ENCODE measurements at regions not wholly inside any gene's neighbourhood (a gene's known extent, or its start where the extent isn't known, plus 50 kb on each side); places are given as distances from the start of the nearest gene placed in this dataset.

DNA sequence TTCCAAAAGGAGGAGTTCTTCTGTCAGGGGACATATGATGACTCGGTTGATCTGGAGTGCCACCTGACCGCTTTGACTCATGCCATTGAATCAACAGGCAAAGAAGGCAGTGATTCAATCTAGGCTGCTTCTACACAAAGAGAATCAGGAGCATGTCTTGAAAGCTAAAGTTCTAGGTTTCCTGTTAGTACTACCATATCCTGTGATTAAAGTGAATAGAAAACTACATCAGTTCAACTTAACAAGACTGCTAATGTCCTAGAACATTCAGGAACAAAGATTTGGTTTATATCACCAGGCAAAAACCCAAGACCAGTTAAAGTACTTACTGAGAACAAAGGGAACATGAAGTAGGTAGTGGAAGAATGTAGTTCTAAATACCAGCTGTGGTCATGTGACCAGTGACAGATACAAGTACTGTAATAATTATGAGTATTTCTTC is 216.8 kb upstream of the SGK1 start:
- TF ChIP-seq, protein P1, sequence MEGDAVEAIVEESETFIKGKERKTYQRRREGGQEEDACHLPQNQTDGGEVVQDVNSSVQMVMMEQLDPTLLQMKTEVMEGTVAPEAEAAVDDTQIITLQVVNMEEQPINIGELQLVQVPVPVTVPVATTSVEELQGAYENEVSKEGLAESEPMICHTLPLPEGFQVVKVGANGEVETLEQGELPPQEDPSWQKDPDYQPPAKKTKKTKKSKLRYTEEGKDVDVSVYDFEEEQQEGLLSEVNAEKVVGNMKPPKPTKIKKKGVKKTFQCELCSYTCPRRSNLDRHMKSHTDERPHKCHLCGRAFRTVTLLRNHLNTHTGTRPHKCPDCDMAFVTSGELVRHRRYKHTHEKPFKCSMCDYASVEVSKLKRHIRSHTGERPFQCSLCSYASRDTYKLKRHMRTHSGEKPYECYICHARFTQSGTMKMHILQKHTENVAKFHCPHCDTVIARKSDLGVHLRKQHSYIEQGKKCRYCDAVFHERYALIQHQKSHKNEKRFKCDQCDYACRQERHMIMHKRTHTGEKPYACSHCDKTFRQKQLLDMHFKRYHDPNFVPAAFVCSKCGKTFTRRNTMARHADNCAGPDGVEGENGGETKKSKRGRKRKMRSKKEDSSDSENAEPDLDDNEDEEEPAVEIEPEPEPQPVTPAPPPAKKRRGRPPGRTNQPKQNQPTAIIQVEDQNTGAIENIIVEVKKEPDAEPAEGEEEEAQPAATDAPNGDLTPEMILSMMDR (IDR thresholded peaks at IDR 0.05; ENCODE audit: low read length): no peak
- TF ChIP-seq EZH2 (optimal IDR thresholded peaks at IDR 0.05; ENCODE audit: low read depth, low read length): no peak
